ENCODE measurements at regions not wholly inside any gene's neighbourhood (a gene's known extent, or its start where the extent isn't known, plus 50 kb on each side); places are given as distances from the start of the nearest gene placed in this dataset.

- Mint-ChIP-seq H3K36me3 (ENCODE audit: insufficient read depth) (no peaks in the 10 kb centered on the region), H3K27ac (no peak overlapping the region), H3K4me1 (ENCODE audit: low read depth) (no peaks in the 10 kb centered on the region), H3K4me3 (ENCODE audit: low read depth) (no peak overlapping the region), H3K9me3 (ENCODE audit: low read depth) (no peaks in the 10 kb centered on the region), H3K27me3 (peaks cover 39% of the 10 kb centered on the region)
- no peak for TF ChIP-seq CTCF (IDR thresholded peaks at IDR 0.05; ENCODE audit: unreplicated experiment)
- no peak for DNase-seq (ENCODE audit: low spot score, unreplicated experiment)
These were observed 114.0 kb upstream of the PRB2 start for GRCh38 chr12:11509326-11509725.

- TF ChIP-seq CTCF (IDR thresholded peaks at IDR 0.05; ENCODE audit: unreplicated experiment): no peak
- Mint-ChIP-seq H3K36me3 (ENCODE audit: insufficient read depth) (no peaks in the 10 kb centered on the region), H3K27ac (no peak overlapping the region)
These were observed 115.3 kb upstream of the PRB2 start for GRCh38 chr12:11510671-11511070.

GRCh38 chr12:11513288-11513687 lies 117.9 kb upstream of the PRB2 start:
- Mint-ChIP-seq H3K27me3 (peaks cover 19% of the 10 kb centered on the region), H3K36me3 (ENCODE audit: insufficient read depth) (no peaks in the 10 kb centered on the region), H3K4me1 (ENCODE audit: low read depth) (no peaks in the 10 kb centered on the region), H3K9me3 (ENCODE audit: low read depth) (no peaks in the 10 kb centered on the region), H3K4me3 (ENCODE audit: low read depth) (no peak overlapping the region), H3K27ac (no peak overlapping the region)
- no peak for DNase-seq (ENCODE audit: low spot score, unreplicated experiment)
- no peak for TF ChIP-seq CTCF (IDR thresholded peaks at IDR 0.05; ENCODE audit: unreplicated experiment)

More at GRCh38 chr12:11510671-11511070, 115.3 kb upstream of the PRB2 start:
- DNase-seq (ENCODE audit: low spot score, unreplicated experiment): no peak
- H3K9me3 Mint-ChIP-seq (ENCODE audit: low read depth): no peaks in the 10 kb centered on the region
- H3K4me1 Mint-ChIP-seq (ENCODE audit: low read depth): no peaks in the 10 kb centered on the region
- peaks cover 26% of the 10 kb centered on the region for H3K27me3 Mint-ChIP-seq
- no peak overlapping the region for H3K4me3 Mint-ChIP-seq (ENCODE audit: low read depth)

GRCh38 chr12:11517080-11517479 lies 121.7 kb upstream of the PRB2 start:
- Mint-ChIP-seq H3K4me3 (ENCODE audit: low read depth) (no peak overlapping the region), H3K9me3 (ENCODE audit: low read depth) (no peaks in the 10 kb centered on the region)

GRCh38 chr12:11524446-11524845 lies 125.0 kb upstream of the ETV6 start:
- no peak for TF ChIP-seq CTCF (IDR thresholded peaks at IDR 0.05; ENCODE audit: unreplicated experiment)
- no peak overlapping the region for H3K4me3 Mint-ChIP-seq (ENCODE audit: low read depth)
- H3K27ac Mint-ChIP-seq: no peak overlapping the region
- no peaks in the 10 kb centered on the region for H3K36me3 Mint-ChIP-seq (ENCODE audit: insufficient read depth)
- DNase-seq (ENCODE audit: low spot score, unreplicated experiment): no peak
- H3K27me3 Mint-ChIP-seq: peaks cover 23% of the 10 kb centered on the region
- peaks cover 12% of the 10 kb centered on the region for H3K9me3 Mint-ChIP-seq (ENCODE audit: low read depth)
- H3K4me1 Mint-ChIP-seq (ENCODE audit: low read depth): no peaks in the 10 kb centered on the region

More at GRCh38 chr12:11517080-11517479, 121.7 kb upstream of the PRB2 start:
- Mint-ChIP-seq H3K27ac (no peak overlapping the region), H3K4me1 (ENCODE audit: low read depth) (no peaks in the 10 kb centered on the region), H3K36me3 (ENCODE audit: insufficient read depth) (no peaks in the 10 kb centered on the region), H3K27me3 (peaks cover 10% of the 10 kb centered on the region)
- no peak for DNase-seq (ENCODE audit: low spot score, unreplicated experiment)
- TF ChIP-seq CTCF (IDR thresholded peaks at IDR 0.05; ENCODE audit: unreplicated experiment): no peak
